Neural progenitor cell (in vitro differentiated cells): ENCODE measurements at regions not wholly inside any gene's neighbourhood (a gene's known extent, or its start where the extent isn't known, plus 50 kb on each side); places are given as distances from the start of the nearest gene placed in this dataset.

Experiments
- DNase-seq: peaks from one replicate; pipeline ENCODE4 v3.0.0-alpha.2; 2016; ENCODE audit warnings: low spot score
- H2AFZ ChIP-seq: fragments of 200-600 bp; sonication (generic); replicated peaks from 2 replicates; pipeline ENCODE4 v1.6.1; 2016; ENCODE audit warnings: antibody characterized with exemption
- H3F3A ChIP-seq: fragments of 200-600 bp; sonication (generic); 2 replicates; pipeline ENCODE4 v1.6.1; 2016; ENCODE audit warnings: antibody characterized with exemption, low read depth
- H3K27ac ChIP-seq: fragments of 200-600 bp; sonication (generic); 2 replicates; pipeline ENCODE4 v1.5.1; 2016; ENCODE audit warnings: mild to moderate bottlenecking
- H3K27me3 ChIP-seq: fragments of 200-600 bp; sonication (generic); 2 replicates; pipeline ENCODE4 v1.6.1; 2016; ENCODE audit warnings: mild to moderate bottlenecking, moderate library complexity
- H3K36me3 ChIP-seq: fragments of 200-600 bp; sonication (generic); 2 replicates; pipeline ENCODE4 v1.5.1; 2016
- H3K4me1 ChIP-seq: fragments of 200-600 bp; sonication (generic); 2 replicates; pipeline ENCODE4 v1.6.1; 2016; ENCODE audit warnings: mixed run types
- H3K4me2 ChIP-seq: fragments of 200-600 bp; sonication (generic); 2 replicates; pipeline ENCODE4 v1.6.1; 2016
- H3K4me3 ChIP-seq: fragments of 200-600 bp; sonication (generic); 2 replicates; pipeline ENCODE4 v1.5.1; 2016
- H3K79me2 ChIP-seq: fragments of 200-600 bp; sonication (generic); 2 replicates; pipeline ENCODE4 v1.6.1; 2016; ENCODE audit warnings: low read depth
- H3K9ac ChIP-seq: fragments of 200-600 bp; sonication (generic); 2 replicates; pipeline ENCODE4 v1.6.1; 2016
- H3K9me3 ChIP-seq: fragments of 200-600 bp; sonication (generic); 2 replicates; pipeline ENCODE4 v1.5.1; 2016; ENCODE audit warnings: low read depth
- H4K20me1 ChIP-seq: fragments of 200-600 bp; sonication (generic); 2 replicates; pipeline ENCODE4 v1.6.1; 2016; ENCODE audit warnings: low read depth
- H3K27ac Mint-ChIP-seq: 3 replicates; pipeline ENCODE4 v1.8.0; 2021; ENCODE audit warnings: mixed read lengths
- H3K27me3 Mint-ChIP-seq: 2 replicates; pipeline ENCODE4 v1.8.0; 2022; ENCODE audit warnings: low read depth, mild to moderate bottlenecking, inconsistent platforms, moderate library complexity, mixed read lengths; ENCODE audit not compliant: insufficient read depth
- H3K36me3 Mint-ChIP-seq: 3 replicates; pipeline ENCODE4 v1.8.0; 2021; ENCODE audit warnings: mixed read lengths
- H3K4me1 Mint-ChIP-seq: 3 replicates; pipeline ENCODE4 v1.8.0; 2021; ENCODE audit warnings: mixed read lengths
- H3K4me3 Mint-ChIP-seq: 3 replicates; pipeline ENCODE4 v1.8.0; 2021; ENCODE audit warnings: mild to moderate bottlenecking, moderate library complexity, mixed read lengths
- H3K9me3 Mint-ChIP-seq: 3 replicates; pipeline ENCODE4 v1.8.0; 2020; ENCODE audit warnings: mixed read lengths
- CTCF ChIP-seq: fragments of 200-600 bp; sonication (generic); IDR thresholded peaks from 2 replicates; pipeline ENCODE4 v1.5.1; 2017; ENCODE audit warnings: antibody characterized with exemption, mild to moderate bottlenecking
- EZH2 ChIP-seq: fragments of 200-600 bp; sonication (generic); IDR thresholded peaks from 2 replicates; pipeline ENCODE4 v1.6.1; 2017; ENCODE audit warnings: antibody characterized with exemption, mild to moderate bottlenecking, moderate library complexity
- EZH2phosphoT487 ChIP-seq: fragments of 200-600 bp; sonication (generic); IDR thresholded peaks from 2 replicates; pipeline ENCODE4 v1.6.1; 2017; ENCODE audit warnings: antibody characterized with exemption

GRCh38 chr2:48065096-48065495 is 158.8 kb upstream of the FBXO11 start:
- H3F3A ChIP-seq: no peaks in the 10 kb centered on the region
- H3K79me2 ChIP-seq: no peaks in the 10 kb centered on the region
- TF ChIP-seq EZH2phosphoT487 (no peak), CTCF (no peak), EZH2 (no peak)
- Mint-ChIP-seq H3K4me1 (peaks cover 8% of the 10 kb centered on the region), H3K27me3 (no peaks in the 10 kb centered on the region), H3K4me3 (no peak overlapping the region), H3K9me3 (peaks cover 2% of the 10 kb centered on the region), H3K36me3 (no peaks in the 10 kb centered on the region), H3K27ac (no peak overlapping the region)
- H3K4me3 ChIP-seq: no peak overlapping the region
- H2AFZ ChIP-seq: no peak overlapping the region
- no peaks in the 10 kb centered on the region for H3K4me1 ChIP-seq
- no peak overlapping the region for H3K27ac ChIP-seq
- H3K4me2 ChIP-seq: no peak overlapping the region
- no peaks in the 10 kb centered on the region for H4K20me1 ChIP-seq
- H3K27me3 ChIP-seq: no peaks in the 10 kb centered on the region
- no peaks in the 10 kb centered on the region for H3K9me3 ChIP-seq
- DNase-seq: no peak
- no peak overlapping the region for H3K9ac ChIP-seq
- no peaks in the 10 kb centered on the region for H3K36me3 ChIP-seq

- no peaks in the 10 kb centered on the region for H4K20me1 ChIP-seq
- no peak overlapping the region for H3K9ac ChIP-seq
- no peaks in the 10 kb centered on the region for H3K4me1 ChIP-seq
- DNase-seq: no peak
- no peaks in the 10 kb centered on the region for H3K27me3 ChIP-seq
- TF ChIP-seq EZH2 (no peak), EZH2phosphoT487 (no peak), CTCF (no peak)
- H3K4me2 ChIP-seq: no peak overlapping the region
- H3K4me1 Mint-ChIP-seq: peaks cover 7% of the 10 kb centered on the region
- no peak overlapping the region for H3K4me3 ChIP-seq
- no peaks in the 10 kb centered on the region for H3K9me3 ChIP-seq
- no peak overlapping the region for H3K27ac Mint-ChIP-seq
- no peaks in the 10 kb centered on the region for H3K79me2 ChIP-seq
- no peak overlapping the region for H2AFZ ChIP-seq
- H3K36me3 Mint-ChIP-seq: no peaks in the 10 kb centered on the region
- no peak overlapping the region for H3K4me3 Mint-ChIP-seq
- H3K27ac ChIP-seq: no peak overlapping the region
- no peaks in the 10 kb centered on the region for H3F3A ChIP-seq
- H3K27me3 Mint-ChIP-seq: no peaks in the 10 kb centered on the region
- peaks cover 2% of the 10 kb centered on the region for H3K9me3 Mint-ChIP-seq
- no peaks in the 10 kb centered on the region for H3K36me3 ChIP-seq
Observed at GRCh38 chr2:48066000-48066399, 159.7 kb upstream of the FBXO11 start.

- Histone ChIP-seq H3K27me3 (no peaks in the 10 kb centered on the region), H3K4me2 (no peak overlapping the region), H3F3A (no peaks in the 10 kb centered on the region), H3K4me3 (no peak overlapping the region), H3K4me1 (peaks cover 5% of the 10 kb centered on the region), H4K20me1 (no peaks in the 10 kb centered on the region), H3K9me3 (no peaks in the 10 kb centered on the region), H3K36me3 (no peaks in the 10 kb centered on the region), H3K9ac (no peak overlapping the region), H3K27ac (no peak overlapping the region), H2AFZ (no peak overlapping the region), H3K79me2 (no peaks in the 10 kb centered on the region)
- Mint-ChIP-seq H3K4me1 (peaks cover 12% of the 10 kb centered on the region), H3K36me3 (no peaks in the 10 kb centered on the region), H3K27me3 (no peaks in the 10 kb centered on the region), H3K4me3 (no peak overlapping the region), H3K9me3 (no peaks in the 10 kb centered on the region), H3K27ac (no peak overlapping the region)
- no peak for DNase-seq
- TF ChIP-seq EZH2phosphoT487: no peak
- TF ChIP-seq EZH2: no peak
- no peak for TF ChIP-seq CTCF
Observed at GRCh38 chr2:48069769-48070168, 163.5 kb upstream of the FBXO11 start.

GRCh38 chr2:48070415-48070814 is 164.1 kb upstream of the FBXO11 start:
- Histone ChIP-seq H3K9ac (no peak overlapping the region), H3K79me2 (no peaks in the 10 kb centered on the region), H3K4me1 (peaks cover 5% of the 10 kb centered on the region), H3K27me3 (no peaks in the 10 kb centered on the region), H4K20me1 (no peaks in the 10 kb centered on the region), H2AFZ (no peak overlapping the region), H3K27ac (no peak overlapping the region), H3K4me3 (no peak overlapping the region), H3K36me3 (no peaks in the 10 kb centered on the region), H3F3A (no peaks in the 10 kb centered on the region), H3K9me3 (no peaks in the 10 kb centered on the region), H3K4me2 (no peak overlapping the region)
- Mint-ChIP-seq H3K4me1 (peaks cover 12% of the 10 kb centered on the region), H3K36me3 (no peaks in the 10 kb centered on the region), H3K9me3 (no peaks in the 10 kb centered on the region), H3K4me3 (no peak overlapping the region), H3K27me3 (no peaks in the 10 kb centered on the region), H3K27ac (no peak overlapping the region)
- no peak for TF ChIP-seq EZH2phosphoT487
- TF ChIP-seq EZH2: no peak
- TF ChIP-seq CTCF: no peak
- no peak for DNase-seq
